HL-60 (cell line): ENCODE measurements at regions not wholly inside any gene's neighbourhood (a gene's known extent, or its start where the extent isn't known, plus 50 kb on each side); places are given as distances from the start of the nearest gene placed in this dataset.

Experiments used
- DNase-seq, 2 experiments: peaks; one replicate each; pipeline ENCODE4 v3.0.0-alpha.2; 2010 to 2020; ENCODE audit warnings: low read depth in 1 of 2, low spot score in 1 of 2
- H3K27ac ChIP-seq: fragments of 250-450 bp; sonication (Bioruptor Pico); replicated peaks from 2 replicates; pipeline ENCODE4 v1.5.1; 2020; ENCODE audit warnings: mild to moderate bottlenecking, moderate library complexity
- H3K27me3 ChIP-seq: fragments of 250-450 bp; sonication (Bioruptor Pico); 2 replicates; pipeline ENCODE4 v1.5.1; 2021; ENCODE audit warnings: mild to moderate bottlenecking, moderate library complexity; ENCODE audit not compliant: insufficient read depth, poor library complexity, severe bottlenecking
- H3K4me3 ChIP-seq: replicated peaks from 2 replicates; pipeline ENCODE4 v1.5.1; 2011; ENCODE audit warnings: mild to moderate bottlenecking, control low read depth, low read length; ENCODE audit not compliant: insufficient read depth
- GABPA ChIP-seq: IDR thresholded peaks from 2 replicates; pipeline ENCODE4 v1.6.1; 2012; ENCODE audit warnings: low read depth
- POLR2AphosphoS5 ChIP-seq: IDR thresholded peaks from 2 replicates; pipeline ENCODE4 v1.6.1; 2012; ENCODE audit warnings: low read depth
- SPI1 ChIP-seq: IDR thresholded peaks from 2 replicates; pipeline ENCODE4 v1.6.1; 2012; ENCODE audit warnings: low read depth, mild to moderate bottlenecking, borderline replicate concordance
- TF ChIP-seq, protein P1 (sequence below): IDR thresholded peaks from one replicate; pipeline ENCODE4 v1.5.1; 2011; ENCODE audit warnings: low read length, control low read depth, inconsistent platforms; ENCODE audit not compliant: insufficient read depth
- TF ChIP-seq, protein P2 (sequence below): IDR thresholded peaks from 2 replicates; pipeline ENCODE4 v1.6.1; 2012; ENCODE audit warnings: low read depth; ENCODE audit not compliant: insufficient replicate concordance

DNA sequence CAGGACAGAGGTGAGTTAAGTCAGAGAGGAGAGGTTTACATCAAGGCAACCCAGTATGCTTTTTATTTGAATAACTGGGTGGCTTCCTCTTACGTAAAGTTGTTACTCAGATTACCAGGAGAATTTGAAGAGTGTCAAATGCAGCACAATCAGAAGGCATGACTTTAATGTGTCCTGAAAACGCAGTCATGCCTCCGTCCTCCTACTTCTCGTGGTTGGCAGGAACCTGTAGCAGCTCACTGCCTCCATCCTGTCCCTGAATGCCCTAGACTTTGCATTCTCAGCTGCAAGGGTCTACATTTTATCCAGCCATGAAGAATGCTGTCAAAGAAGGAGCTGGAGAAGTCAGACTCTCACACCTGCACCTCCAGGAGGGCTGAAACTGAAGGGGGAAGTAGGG lies 66.7 kb downstream of the MIS18A start:
- DNase-seq: no peak
- H3K27me3 ChIP-seq: no peaks in the 10 kb centered on the region
- H3K27ac ChIP-seq: no peak overlapping the region
- no peak for TF ChIP-seq SPI1
- TF ChIP-seq, protein P1, sequence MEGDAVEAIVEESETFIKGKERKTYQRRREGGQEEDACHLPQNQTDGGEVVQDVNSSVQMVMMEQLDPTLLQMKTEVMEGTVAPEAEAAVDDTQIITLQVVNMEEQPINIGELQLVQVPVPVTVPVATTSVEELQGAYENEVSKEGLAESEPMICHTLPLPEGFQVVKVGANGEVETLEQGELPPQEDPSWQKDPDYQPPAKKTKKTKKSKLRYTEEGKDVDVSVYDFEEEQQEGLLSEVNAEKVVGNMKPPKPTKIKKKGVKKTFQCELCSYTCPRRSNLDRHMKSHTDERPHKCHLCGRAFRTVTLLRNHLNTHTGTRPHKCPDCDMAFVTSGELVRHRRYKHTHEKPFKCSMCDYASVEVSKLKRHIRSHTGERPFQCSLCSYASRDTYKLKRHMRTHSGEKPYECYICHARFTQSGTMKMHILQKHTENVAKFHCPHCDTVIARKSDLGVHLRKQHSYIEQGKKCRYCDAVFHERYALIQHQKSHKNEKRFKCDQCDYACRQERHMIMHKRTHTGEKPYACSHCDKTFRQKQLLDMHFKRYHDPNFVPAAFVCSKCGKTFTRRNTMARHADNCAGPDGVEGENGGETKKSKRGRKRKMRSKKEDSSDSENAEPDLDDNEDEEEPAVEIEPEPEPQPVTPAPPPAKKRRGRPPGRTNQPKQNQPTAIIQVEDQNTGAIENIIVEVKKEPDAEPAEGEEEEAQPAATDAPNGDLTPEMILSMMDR: no peak
- no peak for TF ChIP-seq POLR2AphosphoS5
- TF ChIP-seq, protein P2, sequence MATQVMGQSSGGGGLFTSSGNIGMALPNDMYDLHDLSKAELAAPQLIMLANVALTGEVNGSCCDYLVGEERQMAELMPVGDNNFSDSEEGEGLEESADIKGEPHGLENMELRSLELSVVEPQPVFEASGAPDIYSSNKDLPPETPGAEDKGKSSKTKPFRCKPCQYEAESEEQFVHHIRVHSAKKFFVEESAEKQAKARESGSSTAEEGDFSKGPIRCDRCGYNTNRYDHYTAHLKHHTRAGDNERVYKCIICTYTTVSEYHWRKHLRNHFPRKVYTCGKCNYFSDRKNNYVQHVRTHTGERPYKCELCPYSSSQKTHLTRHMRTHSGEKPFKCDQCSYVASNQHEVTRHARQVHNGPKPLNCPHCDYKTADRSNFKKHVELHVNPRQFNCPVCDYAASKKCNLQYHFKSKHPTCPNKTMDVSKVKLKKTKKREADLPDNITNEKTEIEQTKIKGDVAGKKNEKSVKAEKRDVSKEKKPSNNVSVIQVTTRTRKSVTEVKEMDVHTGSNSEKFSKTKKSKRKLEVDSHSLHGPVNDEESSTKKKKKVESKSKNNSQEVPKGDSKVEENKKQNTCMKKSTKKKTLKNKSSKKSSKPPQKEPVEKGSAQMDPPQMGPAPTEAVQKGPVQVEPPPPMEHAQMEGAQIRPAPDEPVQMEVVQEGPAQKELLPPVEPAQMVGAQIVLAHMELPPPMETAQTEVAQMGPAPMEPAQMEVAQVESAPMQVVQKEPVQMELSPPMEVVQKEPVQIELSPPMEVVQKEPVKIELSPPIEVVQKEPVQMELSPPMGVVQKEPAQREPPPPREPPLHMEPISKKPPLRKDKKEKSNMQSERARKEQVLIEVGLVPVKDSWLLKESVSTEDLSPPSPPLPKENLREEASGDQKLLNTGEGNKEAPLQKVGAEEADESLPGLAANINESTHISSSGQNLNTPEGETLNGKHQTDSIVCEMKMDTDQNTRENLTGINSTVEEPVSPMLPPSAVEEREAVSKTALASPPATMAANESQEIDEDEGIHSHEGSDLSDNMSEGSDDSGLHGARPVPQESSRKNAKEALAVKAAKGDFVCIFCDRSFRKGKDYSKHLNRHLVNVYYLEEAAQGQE: no peak
- no peak for TF ChIP-seq GABPA
- H3K4me3 ChIP-seq: no peak overlapping the region

DNA sequence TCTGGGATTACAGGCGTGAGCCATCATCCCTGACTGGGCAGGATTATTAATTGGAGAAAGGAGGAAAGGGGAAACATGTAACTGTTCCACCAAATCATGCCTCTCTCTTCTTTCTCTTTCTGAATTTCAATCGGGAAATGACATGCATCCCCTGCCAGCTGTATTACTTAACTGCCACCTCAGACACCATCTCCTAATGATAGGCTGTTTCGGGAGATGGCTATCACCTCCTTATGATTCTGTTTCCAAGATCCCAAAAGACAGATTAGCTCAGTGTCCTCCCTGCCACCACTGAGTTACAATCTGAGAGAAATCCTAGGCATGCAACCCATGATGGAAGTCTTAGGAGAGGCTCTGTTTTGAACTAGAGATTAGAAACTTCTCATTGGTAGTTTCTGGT lies 67.5 kb downstream of the MIS18A start:
- H3K27me3 ChIP-seq: no peaks in the 10 kb centered on the region
- no peak for DNase-seq
- H3K4me3 ChIP-seq: no peak overlapping the region
- TF ChIP-seq, protein P1: no peak
- TF ChIP-seq, protein P2: no peak
- TF ChIP-seq GABPA: no peak
- TF ChIP-seq POLR2AphosphoS5: no peak
- no peak for TF ChIP-seq SPI1
- no peak overlapping the region for H3K27ac ChIP-seq

DNA sequence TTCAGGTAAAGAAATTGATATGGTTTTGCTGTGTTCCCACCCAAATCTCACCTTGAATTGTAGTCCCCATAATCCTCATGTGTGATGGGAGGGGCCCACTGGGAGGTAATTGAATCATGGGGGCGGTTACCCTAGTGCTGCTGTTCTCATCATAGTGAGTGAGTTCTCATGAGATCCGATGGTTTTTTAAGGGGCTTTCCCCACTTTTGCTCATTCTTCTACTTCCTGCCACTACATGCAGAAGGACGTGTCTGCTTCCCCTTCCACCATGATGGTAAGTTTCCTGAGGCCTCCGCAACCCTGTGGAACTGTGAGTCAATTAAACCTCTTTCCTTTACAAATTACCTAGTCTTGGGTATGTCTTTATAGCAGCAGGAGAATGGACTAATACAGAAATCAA lies 69.3 kb downstream of the MIS18A start:
- no peak overlapping the region for H3K4me3 ChIP-seq
- TF ChIP-seq POLR2AphosphoS5: no peak
- TF ChIP-seq GABPA: no peak
- TF ChIP-seq, protein P1: no peak
- TF ChIP-seq SPI1: no peak
- TF ChIP-seq, protein P2: no peak
- no peak for DNase-seq
- no peaks in the 10 kb centered on the region for H3K27me3 ChIP-seq
- no peak overlapping the region for H3K27ac ChIP-seq
